Dermis blood vessel endothelial cell (primary cell): ENCODE measurements at regions not wholly inside any gene's neighbourhood (a gene's known extent, or its start where the extent isn't known, plus 50 kb on each side); places are given as distances from the start of the nearest gene placed in this dataset.

ENCODE experiments used
- DNase-seq: peaks from one replicate; pipeline ENCODE4 v3.0.0; 2010

- DNase-seq: peak; percentile 21
These were observed 356.8 kb downstream of the LMO4 start for GRCh38 chr1:87685311-87686135.

DNA sequence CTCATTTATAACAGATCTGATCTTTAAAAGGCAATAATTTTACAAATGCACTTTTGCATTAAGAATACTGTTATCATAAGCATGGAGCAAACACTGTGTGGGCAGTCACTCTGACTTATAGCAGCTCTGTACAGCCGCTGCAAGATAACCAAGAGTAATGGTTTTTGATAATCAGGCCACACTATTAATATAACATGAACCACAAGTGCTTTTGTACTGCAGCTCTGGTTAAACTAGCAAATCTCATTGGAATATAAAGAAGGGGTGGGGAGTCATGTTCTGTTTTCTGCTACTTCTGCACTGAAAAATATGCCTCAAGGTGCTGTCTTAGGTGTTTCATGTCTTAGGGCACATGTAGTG lies 357.4 kb downstream of the LMO4 start:
- no peak for DNase-seq

- DNase-seq: no peak
These were observed 358.0 kb downstream of the LMO4 start for GRCh38 chr1:87686671-87687070.

- no peak for DNase-seq
These were observed 359.5 kb downstream of the LMO4 start for GRCh38 chr1:87688136-87688535.

- no peak for DNase-seq
These were observed 360.8 kb downstream of the LMO4 start for GRCh38 chr1:87689487-87689886.

GRCh38 chr1:87696483-87696882 lies 367.8 kb downstream of the LMO4 start:
- DNase-seq: no peak

- no peak for DNase-seq
These were observed 373.8 kb downstream of the LMO4 start for GRCh38 chr1:87702455-87702854.

DNA sequence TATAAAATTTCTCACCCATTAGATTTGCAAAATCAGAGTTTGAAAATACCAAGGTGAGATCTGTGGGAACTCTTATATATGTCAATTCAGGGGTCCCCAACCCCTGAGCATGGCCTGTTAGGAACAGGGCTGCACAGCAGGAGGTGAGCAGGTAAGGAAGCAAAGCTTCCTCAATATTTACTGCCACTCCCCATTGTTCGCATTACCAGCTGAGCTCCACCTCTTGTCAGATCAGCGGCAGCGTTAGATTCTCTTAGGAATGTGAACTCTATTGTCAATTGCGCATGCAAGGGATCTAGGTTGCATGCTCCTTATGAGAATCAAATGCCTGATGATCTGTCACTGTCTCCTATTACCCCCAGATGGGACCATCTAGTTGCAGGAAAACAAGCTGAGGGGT lies 376.6 kb downstream of the LMO4 start:
- no peak for DNase-seq

- no peak for DNase-seq
These were observed 377.5 kb downstream of the LMO4 start for GRCh38 chr1:87706203-87706602.

GRCh38 chr1:87706779-87707228 lies 378.1 kb downstream of the LMO4 start:
- DNase-seq: no peak

- no peak for DNase-seq
These were observed 378.7 kb downstream of the LMO4 start for GRCh38 chr1:87707411-87707810.

GRCh38 chr1:87712261-87713010 lies 383.8 kb downstream of the LMO4 start:
- DNase-seq: no peak

DNA sequence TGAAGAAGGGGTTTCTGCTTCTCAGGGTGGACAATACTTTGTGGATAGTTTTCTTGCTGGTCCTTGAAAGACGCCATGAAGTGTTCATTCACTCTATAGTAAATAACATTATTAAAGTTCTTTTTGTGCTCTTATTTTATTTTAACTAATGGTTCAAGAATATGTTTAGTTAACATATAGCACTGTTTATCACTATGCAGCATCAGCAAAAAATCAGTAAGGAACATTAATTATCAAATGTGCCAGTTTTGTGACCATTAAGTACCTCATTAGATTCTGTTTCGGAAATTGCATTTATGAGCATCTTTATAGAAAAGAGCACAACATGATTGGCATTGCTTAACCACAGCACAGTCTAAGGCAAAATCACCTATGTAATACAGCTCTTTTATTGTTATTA lies 385.6 kb downstream of the LMO4 start:
- no peak for DNase-seq

DNA sequence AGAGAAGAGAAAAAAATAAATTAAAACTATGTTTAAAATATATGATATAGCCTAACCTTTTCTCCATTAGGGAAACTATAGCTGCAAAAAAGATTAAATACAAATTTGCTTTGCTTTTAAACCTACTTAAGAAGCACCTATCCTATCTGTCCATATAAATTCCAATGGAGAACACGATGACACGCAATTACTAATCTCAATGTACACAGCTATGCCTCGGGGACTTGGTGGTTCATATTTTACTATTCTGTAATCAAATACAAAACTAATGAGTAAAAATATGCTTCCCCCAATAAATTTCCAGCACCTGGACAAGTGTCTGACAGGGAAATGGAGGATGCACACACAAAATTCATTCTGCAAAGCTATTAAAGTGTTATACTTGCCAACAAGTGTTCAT lies 386.4 kb downstream of the LMO4 start:
- DNase-seq: no peak

GRCh38 chr1:87715471-87715870 lies 386.8 kb downstream of the LMO4 start:
- no peak for DNase-seq

DNA sequence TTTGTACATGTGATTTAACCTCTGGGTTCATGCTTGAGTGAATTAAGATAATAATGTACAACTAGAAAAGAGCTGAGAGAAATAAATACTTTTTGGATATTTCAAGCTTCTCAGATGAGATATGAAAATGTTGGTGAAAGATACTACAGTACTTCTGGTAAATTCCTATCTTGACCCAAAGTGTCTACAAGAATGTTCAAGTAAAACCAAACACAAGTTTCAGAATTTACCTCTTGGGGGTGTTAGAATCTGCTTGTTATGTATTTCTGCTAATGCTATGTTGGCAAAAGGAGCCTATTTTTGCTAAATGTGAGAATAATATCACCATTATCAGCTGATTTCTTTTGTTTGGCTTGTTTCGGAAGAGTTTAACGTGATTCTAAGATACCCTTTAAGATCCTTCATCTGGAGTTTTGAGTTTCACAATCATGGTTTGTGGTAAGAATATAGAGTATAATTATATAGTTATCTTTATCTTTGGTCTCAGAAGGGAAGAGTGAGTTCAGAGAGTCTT lies 388.5 kb downstream of the LMO4 start:
- no peak for DNase-seq

GRCh38 chr1:87718241-87718950 lies 389.7 kb downstream of the LMO4 start:
- DNase-seq: no peak

- DNase-seq: no peak
These were observed 391.0 kb downstream of the LMO4 start for GRCh38 chr1:87719658-87720057.

DNA sequence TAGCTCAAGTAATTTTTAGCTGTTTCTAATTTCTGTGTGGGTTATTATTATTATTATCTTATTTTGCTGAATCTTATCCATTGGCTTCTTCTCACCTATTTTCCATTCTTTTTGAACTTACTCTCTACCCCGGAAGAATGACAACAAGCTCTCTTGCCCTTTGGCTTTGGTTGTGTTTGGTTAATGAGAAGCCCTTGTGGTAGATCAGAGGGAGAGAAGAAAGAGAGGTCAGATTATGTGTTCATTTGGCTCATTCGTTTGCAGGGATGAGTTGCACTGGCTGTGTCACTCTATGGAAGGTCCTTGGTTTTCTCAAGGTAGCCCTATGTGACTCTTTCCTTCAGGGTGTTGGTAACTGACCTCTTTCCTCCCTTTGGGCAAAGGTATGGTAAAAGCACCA lies 391.9 kb downstream of the LMO4 start:
- DNase-seq: no peak

DNA sequence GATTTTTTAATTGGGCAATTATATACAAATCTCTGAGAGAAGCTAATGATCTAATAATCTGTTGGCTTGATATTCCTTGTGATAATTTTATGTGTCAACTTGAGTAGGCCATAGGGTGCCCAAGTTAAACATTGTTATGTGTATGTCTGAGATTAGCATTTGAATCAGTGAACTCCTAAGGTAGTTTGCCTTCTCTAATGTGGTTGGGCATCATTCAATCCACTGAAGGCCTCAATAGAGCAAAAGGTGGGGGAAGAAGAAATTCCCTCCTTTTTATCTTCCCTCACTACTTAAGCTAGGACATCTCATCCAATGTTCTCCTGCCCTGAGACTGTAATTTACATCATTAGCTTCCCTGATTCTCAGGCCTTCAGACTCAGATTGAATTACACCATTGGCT lies 394.5 kb downstream of the LMO4 start:
- DNase-seq: no peak

DNA sequence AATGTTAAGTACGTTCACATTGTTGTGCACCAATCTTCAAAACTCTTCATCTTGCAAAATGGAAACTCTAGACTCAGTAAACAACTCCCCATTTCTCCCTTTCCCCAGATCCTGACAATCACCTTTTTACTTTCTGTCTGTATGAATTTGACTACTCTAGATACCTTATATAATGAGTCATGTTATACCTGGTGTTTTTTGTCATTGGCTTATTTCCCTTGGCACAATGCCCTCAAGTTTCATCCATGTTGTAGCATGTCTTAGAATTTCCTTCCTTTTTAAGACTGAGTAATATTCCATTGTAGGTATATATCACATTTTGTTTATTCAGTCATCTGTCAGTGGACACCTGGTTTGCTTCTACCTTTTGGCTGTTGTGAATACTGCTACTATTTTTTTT lies 399.5 kb downstream of the LMO4 start:
- no peak for DNase-seq

GRCh38 chr1:87730274-87731216 lies 401.9 kb downstream of the LMO4 start:
- DNase-seq: no peak
